SH-SY5Y (cell line): ENCODE measurements at regions not wholly inside any gene's neighbourhood (a gene's known extent, or its start where the extent isn't known, plus 50 kb on each side); places are given as distances from the start of the nearest gene placed in this dataset.
A peak's percentile ranks its signal among the peaks of the same experiment; 100 is the strongest.

Experiments used
- GATA2 ChIP-seq: IDR thresholded peaks from 2 replicates; pipeline ENCODE4 v1.6.1; 2011; ENCODE audit warnings: mild to moderate bottlenecking, low read depth, low read length
- GATA3 ChIP-seq: IDR thresholded peaks from 2 replicates; pipeline ENCODE4 v1.6.1; 2011; ENCODE audit warnings: low read depth, mild to moderate bottlenecking, low read length, moderate library complexity

DNA sequence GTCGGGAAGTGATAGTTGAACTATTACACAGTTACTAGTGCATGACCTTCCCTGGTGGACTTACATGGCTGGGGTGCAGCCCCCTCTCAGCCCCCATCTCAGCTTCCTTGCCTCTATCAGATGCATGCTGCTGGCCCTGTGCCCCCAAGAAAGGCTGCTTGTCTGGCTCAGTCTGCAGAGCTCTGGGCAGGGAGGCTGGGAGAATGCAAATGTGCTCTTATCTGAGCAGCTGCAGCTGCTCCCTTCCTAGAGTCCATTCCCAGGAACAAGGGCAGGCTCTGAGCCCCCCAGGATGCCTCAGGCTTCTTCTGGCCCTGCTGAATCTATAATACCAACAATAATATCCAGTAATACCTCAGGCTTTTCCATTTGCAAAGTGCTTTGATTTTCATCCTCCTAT, 218.1 kb upstream of the SRRM4 start:
- TF ChIP-seq GATA2 (peak; percentile 67), GATA3 (no peak)

DNA sequence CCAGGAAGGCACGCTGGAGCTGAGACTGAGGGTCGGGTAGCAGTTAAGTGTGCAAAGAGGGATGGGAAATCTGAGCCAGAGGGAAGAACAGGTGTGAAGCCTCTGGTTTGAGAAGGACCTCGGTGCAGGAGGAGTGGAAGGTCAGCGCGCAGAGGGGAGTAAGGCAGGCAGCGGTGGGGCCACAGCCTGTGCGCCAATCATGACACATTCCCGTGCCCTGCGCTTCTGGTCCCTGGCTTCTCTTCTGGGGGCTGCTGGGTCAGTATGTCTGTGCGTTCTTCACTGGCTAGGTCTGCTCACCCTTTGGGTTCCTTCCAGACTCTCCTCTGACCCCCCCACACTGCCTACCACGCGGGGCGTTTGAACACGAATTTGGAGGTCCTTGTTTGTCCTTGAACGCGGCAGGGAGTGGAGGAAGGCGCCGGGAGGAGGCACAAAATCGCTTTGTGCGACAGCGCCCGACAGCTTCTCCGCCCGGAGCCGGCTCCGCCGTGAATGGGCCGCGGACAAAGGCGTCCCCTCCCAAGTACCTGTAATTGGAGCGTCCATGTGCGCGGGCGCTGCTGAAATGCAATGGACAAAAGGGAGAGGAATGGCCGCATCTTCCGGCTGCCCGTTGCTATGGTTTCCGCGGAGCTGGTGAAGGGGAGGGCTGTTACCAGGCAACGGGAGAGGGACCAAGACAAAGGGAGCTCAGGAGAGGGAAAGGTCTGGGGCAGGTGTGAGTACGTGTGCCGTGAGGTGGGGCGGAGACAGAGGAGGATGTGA, 207.2 kb upstream of the SRRM4 start:
- TF ChIP-seq GATA2 (no peak), GATA3 (no peak)

DNA sequence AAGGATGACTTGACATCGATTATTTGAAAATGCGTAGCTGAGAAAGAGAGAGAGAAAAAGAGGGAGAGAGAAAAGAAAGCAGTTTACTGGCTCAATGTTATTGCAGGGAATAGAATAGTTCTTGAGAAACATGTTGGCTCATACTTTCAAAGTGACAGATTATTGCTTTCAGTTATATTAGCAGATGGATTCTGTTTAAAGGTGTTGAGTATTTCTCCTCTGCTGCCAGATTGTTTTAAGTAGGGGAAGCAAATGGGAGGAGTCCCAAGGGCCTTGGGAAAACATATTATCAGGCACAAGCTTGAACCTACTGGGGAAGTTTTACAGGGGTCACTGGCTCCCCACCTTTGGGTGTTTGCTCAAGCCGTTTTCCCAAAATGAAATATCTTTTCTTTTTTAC, 203.8 kb upstream of the SRRM4 start:
- TF ChIP-seq GATA3 (no peak), GATA2 (no peak)

DNA sequence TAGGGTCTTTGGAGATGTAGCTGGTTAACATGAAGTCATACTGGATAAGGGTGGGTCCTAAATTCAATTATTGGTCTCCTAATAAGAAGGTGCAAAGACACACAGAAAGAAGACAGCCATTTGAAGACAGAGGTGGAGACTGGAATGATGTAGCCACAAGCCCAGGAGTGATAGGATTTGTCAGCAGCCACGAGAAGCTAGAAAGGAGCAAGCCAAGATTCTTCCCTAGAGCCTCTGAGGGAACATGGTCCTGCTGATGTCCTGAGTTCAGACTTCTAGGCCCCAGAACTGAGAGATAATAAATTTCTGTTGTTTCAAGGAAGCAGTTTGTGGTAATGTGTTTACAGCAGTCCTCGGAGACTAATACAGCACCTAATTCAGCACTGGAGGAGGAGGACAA, 203.3 kb upstream of the SRRM4 start:
- TF ChIP-seq GATA2 (no peak), GATA3 (no peak)

DNA sequence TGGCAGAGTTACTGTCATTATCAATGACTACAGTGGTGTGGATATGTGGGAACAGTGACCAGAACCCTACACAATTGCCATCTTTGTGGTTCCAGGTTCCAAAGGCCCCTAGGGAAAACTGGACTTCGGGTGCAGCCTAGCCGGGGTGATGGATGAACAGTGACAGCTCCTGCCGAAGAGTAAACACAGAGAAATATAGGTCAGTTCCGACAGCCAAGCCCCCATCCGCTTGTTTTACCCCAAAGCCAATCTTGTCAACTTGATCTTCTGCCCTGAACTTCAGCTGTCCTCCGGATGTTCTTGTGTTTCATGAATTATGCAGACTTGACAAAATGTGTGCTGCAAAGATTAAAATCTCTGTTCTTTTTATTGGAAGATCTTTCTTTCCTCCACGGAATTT, 200.4 kb upstream of the SRRM4 start:
- TF ChIP-seq GATA2, result no peak
- no peak for TF ChIP-seq GATA3

DNA sequence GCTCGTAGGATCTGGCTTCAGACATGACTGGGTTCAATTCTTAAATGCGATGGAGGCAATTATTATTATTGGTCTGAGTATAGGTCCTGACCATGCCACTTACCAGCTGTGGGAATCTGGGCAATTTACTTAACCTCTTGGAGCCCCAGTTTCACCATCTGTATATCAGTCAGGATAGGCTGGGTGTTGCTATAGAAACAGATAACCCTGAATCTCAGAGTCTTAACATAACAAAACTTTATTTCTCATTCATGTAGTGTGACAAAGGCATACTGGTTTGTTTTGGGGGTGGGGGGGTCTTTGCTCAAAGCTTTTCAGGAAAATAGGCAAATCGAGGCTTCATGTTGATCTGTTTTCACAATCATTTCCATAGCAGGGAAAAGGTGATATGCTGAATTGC, 199.6 kb upstream of the SRRM4 start:
- no peak for TF ChIP-seq GATA2
- no peak for TF ChIP-seq GATA3

DNA sequence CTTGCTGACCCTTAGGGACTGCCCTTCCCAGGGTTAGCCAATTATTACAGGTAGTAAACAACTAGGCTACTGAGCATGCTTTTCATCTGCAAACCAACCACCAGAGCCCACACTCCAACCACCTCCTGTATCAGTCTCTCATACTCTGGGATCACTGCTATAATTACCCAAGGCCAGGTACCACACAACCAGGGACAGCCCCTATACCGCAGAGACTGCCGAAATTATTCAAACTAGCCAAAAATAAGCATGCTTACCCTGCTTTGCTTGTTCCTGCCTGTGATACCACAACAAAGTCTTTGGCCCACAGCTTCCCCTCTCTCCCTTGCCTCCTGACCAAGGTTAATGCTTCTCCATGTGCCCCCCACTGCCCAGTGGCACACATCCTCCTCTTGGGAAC, 197.6 kb upstream of the SRRM4 start:
- TF ChIP-seq GATA2 (no peak), GATA3 (no peak)

DNA sequence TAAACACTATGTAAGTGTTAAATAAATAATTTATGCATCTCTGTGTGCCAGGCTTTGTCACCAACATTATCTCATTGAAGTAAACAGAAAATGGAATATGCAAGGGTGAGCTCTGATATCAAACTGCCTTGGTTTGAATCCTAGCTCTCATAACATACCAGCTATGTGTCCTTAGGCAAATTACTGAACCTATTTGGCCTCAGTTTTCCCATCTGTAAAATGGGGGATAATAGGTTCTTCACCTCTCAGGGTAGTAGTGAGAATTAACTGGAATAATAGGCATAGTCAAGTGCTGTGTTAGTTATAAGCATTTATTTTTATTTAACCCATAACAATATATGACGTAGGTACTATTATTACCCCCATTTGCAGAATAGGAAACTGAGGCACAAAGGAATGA, 190.8 kb upstream of the SRRM4 start:
- no peak for TF ChIP-seq GATA3
- no peak for TF ChIP-seq GATA2

DNA sequence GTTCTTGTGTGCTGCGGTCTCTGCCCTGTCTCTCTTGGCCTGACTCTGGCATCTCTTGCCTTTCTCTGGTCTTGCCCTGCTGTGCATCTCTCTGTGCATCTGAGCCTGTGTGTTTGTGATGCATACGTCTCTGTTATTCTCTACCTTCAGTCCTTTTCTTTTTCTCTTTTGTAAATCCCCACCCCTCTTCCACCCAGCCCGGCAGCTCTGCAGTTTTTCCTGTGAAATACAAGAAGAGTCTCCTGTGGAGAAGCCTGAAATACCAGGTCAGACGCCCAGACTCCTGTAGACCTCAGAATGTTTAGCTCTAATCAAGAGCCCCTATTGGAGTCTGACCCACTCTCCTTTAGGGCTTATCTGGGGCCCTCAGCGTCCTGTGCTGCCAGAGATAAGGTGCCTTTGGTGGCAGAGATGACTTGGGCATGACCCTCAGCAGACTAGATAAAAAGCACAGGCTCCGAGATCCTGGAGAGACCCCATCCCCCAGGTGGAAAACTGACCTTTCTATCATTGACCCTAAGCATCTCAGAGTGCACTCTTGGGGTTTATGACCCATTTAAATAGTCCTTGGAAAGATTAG, 167.5 kb upstream of the SRRM4 start:
- TF ChIP-seq GATA2 (no peak), GATA3 (no peak)

DNA sequence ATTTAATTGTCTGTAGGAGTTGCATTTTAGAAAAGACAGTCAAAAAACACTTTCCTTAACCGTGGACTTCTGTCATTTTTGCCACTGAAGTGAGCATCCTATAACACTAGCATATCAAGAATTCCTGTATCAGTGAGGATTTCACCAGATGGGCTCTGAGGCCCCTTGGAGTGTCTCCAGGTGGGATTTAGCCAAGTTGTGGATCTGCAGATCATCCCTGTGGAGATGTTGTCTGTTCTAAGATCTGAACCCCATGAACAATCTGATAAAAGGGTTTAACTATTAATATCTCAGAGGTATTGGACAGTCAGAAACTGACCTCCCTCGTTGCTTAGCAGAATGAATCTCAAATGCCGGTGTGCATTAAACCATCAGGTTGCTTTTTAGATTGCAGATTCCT, 165.0 kb upstream of the SRRM4 start:
- TF ChIP-seq GATA3 (no peak), GATA2 (no peak)

DNA sequence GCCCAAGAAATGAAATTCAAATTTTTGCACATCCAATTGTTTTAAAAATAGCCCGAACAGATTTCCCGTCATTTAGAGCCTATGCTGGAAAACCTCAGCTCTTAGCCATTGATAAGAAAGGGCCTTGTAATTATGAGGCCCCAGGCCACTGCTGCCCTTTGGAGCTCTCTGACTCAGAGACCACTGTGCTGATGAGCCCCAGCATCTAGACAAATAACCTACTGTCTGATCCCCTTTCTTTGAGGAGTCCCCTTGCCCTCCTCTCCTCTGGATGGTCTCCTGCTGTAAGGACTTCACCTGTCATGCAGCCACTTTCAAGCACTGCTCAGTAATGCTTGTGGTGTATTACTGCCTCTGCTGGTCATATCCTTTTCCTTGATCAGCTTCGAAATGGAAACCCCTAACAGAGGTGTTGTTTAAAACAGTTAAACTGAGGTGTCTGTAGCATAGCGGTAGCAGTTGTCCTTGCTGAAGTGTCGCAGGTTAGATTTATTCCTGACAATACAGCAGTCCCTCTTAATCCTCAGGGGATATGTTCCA, 159.9 kb upstream of the SRRM4 start:
- no peak for TF ChIP-seq GATA3
- no peak for TF ChIP-seq GATA2

DNA sequence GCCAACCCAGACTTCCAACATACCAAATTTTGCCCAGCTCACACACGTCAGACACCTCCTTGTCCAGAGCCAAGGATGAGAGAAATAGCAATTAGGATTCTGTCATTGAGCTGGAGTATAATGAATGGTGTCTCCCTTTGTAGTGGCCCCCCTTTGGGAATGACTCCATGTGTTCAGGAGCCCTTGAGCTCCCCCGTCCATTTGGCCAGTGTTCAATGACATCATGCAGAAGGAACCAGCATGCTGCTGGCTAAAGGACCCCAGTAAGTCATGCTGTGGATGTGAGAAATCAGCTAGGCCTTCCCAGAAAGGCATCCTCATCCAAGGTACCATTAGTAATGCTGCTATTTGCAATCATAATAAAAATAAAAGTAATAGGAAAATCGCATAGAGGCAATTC, 158.8 kb upstream of the SRRM4 start:
- no peak for TF ChIP-seq GATA2
- no peak for TF ChIP-seq GATA3

DNA sequence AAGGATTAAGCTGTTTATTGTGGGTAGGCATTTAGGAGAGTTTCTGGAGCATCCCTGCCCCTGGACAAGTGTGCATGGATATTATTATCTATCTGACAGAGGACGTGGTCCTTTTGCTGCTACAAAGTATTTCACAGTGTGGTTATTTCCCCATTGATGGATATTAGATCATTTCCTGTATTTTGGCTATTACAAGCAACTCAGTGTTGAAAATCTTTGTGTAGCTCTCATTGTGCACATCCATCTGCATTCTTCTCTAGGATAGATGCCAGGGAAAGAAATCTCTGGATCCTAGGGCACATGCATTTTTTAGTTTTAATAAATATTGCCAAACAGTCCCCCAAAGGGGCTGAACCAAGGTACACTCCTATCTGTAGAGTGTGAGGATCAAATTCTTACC, 154.3 kb upstream of the SRRM4 start:
- no peak for TF ChIP-seq GATA3
- TF ChIP-seq GATA2, result no peak

DNA sequence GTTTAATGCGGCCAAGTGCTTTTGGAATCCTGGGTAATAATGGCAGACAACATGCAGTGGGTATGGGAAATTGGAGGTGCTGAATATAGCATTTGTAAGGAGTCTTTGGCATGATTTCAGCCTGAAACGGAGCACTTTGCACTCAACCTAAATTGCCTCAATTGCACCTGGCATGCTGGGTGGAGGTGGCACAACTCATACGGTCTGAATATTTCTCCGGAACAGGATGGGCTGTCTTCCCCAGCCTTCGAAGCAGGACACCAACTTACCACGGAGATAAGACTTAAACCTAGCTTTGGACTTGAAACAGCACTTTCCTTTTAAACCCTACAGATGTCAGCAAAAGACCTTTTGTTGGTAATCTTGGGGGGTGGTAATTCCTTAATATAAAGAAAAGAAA, 153.7 kb upstream of the SRRM4 start:
- TF ChIP-seq GATA3 (no peak), GATA2 (no peak)

DNA sequence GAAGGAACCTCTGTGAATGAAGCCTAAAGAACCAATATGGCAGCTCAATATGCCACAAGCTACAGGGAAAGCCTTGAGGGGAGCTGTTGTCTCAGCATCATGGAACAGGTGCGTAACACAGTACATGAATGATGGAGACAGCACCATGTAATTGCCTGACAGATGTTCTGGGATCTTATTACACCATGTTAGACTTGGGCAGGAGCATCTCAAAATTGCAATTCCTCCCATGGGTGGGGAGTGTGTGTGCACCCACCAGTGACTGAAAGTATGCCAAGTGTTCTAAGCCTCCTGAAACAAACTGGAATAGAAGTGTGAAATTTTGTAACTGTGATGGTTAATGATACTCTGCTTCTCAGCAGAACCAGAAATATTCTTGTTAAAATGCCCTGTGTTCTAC, 151.0 kb upstream of the SRRM4 start:
- TF ChIP-seq GATA3, result no peak
- TF ChIP-seq GATA2, result no peak
